ENCODE measurements at regions not wholly inside any gene's neighbourhood (a gene's known extent, or its start where the extent isn't known, plus 50 kb on each side); places are given as distances from the start of the nearest gene placed in this dataset.
A peak's percentile ranks its signal among the peaks of the same experiment; 100 is the strongest.

- H3K27me3 Mint-ChIP-seq = no peaks in the 10 kb centered on the region
- TF ChIP-seq CTCF (IDR thresholded peaks at IDR 0.05) = no peak
- peaks cover 15 to 24% of the 10 kb centered on the region in 2 experiments for H3K9me3 ChIP-seq (ENCODE audit: control insufficient read depth in 1 of 2, insufficient read depth in 1 of 2, low read length in 2 of 2)
- no peaks in the 10 kb centered on the region for H3K36me3 Mint-ChIP-seq (ENCODE audit: low read depth)
- no peaks in the 10 kb centered on the region for H3K4me1 ChIP-seq (ENCODE audit: insufficient read depth, low read length)
- no peaks in the 10 kb centered on the region for H3K27me3 ChIP-seq (ENCODE audit: control insufficient read depth in 1 of 2, insufficient read depth in 2 of 2, low read length in 2 of 2)
- intact Hi-C loops (cut with DNase I, micrococcal nuclease) = no loop called here
- no peak for ATAC-seq (ENCODE audit: poor library complexity)
- ChIA-PET POLR2A (no interaction called here), CTCF (no interaction called here)
- H3K4me3 ChIP-seq (ENCODE audit: low read length) = no peak overlapping the region
- H3K4me1 Mint-ChIP-seq (ENCODE audit: low read depth) = no peaks in the 10 kb centered on the region
- H3K9me3 Mint-ChIP-seq = peaks cover 11% of the 10 kb centered on the region
- H3K36me3 ChIP-seq (ENCODE audit: insufficient read depth, low read length) = no peaks in the 10 kb centered on the region
- H3K27ac ChIP-seq (ENCODE audit: low read depth in 1 of 2, low read length in 2 of 2) = no peak overlapping the region
- no peak overlapping the region for H3K27ac Mint-ChIP-seq
- DNase-seq = no peak
- H3K4me3 Mint-ChIP-seq = no peak overlapping the region
These were observed 190.2 kb downstream of the KIF26A start for GRCh38 chr14:104328607-104329006.

DNA sequence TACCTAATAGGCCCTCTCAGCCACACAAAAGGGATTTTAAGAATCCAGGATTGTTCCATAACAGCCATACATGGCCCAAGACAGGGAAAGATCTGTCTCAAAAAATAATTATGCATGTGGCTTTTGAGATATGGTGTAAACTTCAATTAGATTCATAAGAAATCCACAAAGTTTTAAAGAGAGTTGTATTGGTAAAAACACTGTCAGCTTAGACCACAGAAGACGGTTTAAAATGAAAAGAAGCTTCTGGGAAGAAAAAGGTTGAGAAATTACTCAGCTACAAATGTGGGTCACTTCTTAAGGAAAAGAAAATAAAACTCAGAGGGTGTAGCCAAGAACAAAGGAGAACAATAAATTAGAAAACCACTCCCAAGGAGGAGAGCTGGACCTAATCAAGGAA lies 191.4 kb downstream of the KIF26A start:
- H3K27me3 Mint-ChIP-seq = no peaks in the 10 kb centered on the region
- no peaks in the 10 kb centered on the region for H3K36me3 Mint-ChIP-seq (ENCODE audit: low read depth)
- Histone ChIP-seq H3K9me3 (ENCODE audit: control insufficient read depth in 1 of 2, insufficient read depth in 1 of 2, low read length in 2 of 2) (peaks cover 15 to 24% of the 10 kb centered on the region in 2 experiments), H3K27ac (ENCODE audit: low read depth in 1 of 2, low read length in 2 of 2) (no peak overlapping the region), H3K4me1 (ENCODE audit: insufficient read depth, low read length) (no peaks in the 10 kb centered on the region), H3K4me3 (ENCODE audit: low read length) (no peak overlapping the region), H3K36me3 (ENCODE audit: insufficient read depth, low read length) (no peaks in the 10 kb centered on the region), H3K27me3 (ENCODE audit: control insufficient read depth in 1 of 2, insufficient read depth in 2 of 2, low read length in 2 of 2) (no peaks in the 10 kb centered on the region)
- ATAC-seq (ENCODE audit: poor library complexity) = no peak
- no peaks in the 10 kb centered on the region for H3K4me1 Mint-ChIP-seq (ENCODE audit: low read depth)
- intact Hi-C loops (cut with DNase I, micrococcal nuclease) = no loop called here
- TF ChIP-seq CTCF (IDR thresholded peaks at IDR 0.05) = no peak
- ChIA-PET CTCF (no interaction called here), POLR2A (no interaction called here)
- no peak overlapping the region for H3K4me3 Mint-ChIP-seq
- H3K9me3 Mint-ChIP-seq = peaks cover 11% of the 10 kb centered on the region
- no peak overlapping the region for H3K27ac Mint-ChIP-seq
- DNase-seq = no peak

- no peak for ATAC-seq (ENCODE audit: poor library complexity)
- Mint-ChIP-seq H3K9me3 (peaks cover 11% of the 10 kb centered on the region), H3K4me1 (ENCODE audit: low read depth) (no peaks in the 10 kb centered on the region), H3K36me3 (ENCODE audit: low read depth) (no peaks in the 10 kb centered on the region), H3K27ac (no peak overlapping the region), H3K4me3 (no peak overlapping the region), H3K27me3 (no peaks in the 10 kb centered on the region)
- Histone ChIP-seq H3K4me3 (ENCODE audit: low read length) (no peak overlapping the region), H3K27ac (ENCODE audit: low read depth in 1 of 2, low read length in 2 of 2) (no peak overlapping the region), H3K27me3 (ENCODE audit: control insufficient read depth in 1 of 2, insufficient read depth in 2 of 2, low read length in 2 of 2) (no peaks in the 10 kb centered on the region), H3K4me1 (ENCODE audit: insufficient read depth, low read length) (no peaks in the 10 kb centered on the region), H3K9me3 (ENCODE audit: control insufficient read depth in 1 of 2, insufficient read depth in 1 of 2, low read length in 2 of 2) (peaks cover 15 to 24% of the 10 kb centered on the region in 2 experiments), H3K36me3 (ENCODE audit: insufficient read depth, low read length) (no peaks in the 10 kb centered on the region)
- CTCF ChIA-PET = no interaction called here
- intact Hi-C loops (cut with DNase I, micrococcal nuclease) = no loop called here
- no peak for TF ChIP-seq CTCF (IDR thresholded peaks at IDR 0.05)
- POLR2A ChIA-PET = no interaction called here
- peak in 1 of 14 experiments; percentile 20 for DNase-seq
These were observed 193.7 kb downstream of the KIF26A start for GRCh38 chr14:104331871-104332605.
